CD14-positive monocyte (primary cell): ENCODE measurements at regions not wholly inside any gene's neighbourhood (a gene's known extent, or its start where the extent isn't known, plus 50 kb on each side); places are given as distances from the start of the nearest gene placed in this dataset.

Source experiments
- DNase-seq, 3 donors: peaks; one replicate each; pipeline ENCODE4 v3.0.0-alpha.2; 2011 to 2022
- H2AFZ ChIP-seq: 2 replicates; pipeline ENCODE4 v1.6.0; 2012; ENCODE audit warnings: mild to moderate bottlenecking, low read depth, low read length, inconsistent platforms; ENCODE audit not compliant: insufficient read depth, poor library complexity, severe bottlenecking
- H3K27ac ChIP-seq, 2 donors: 1 replicate in 1 of 2; 2 replicates in 1 of 2; pipeline ENCODE4 v1.5.1; 2012 to 2013; ENCODE audit warnings: low read length in 2 of 2, control low read depth in 1 of 2, inconsistent platforms in 1 of 2, low read depth in 1 of 2, mild to moderate bottlenecking in 1 of 2
- H3K27me3 ChIP-seq, 2 donors: one replicate each; pipeline versions ENCODE4 v1.6.0 to v1.6.1; 2011 to 2013; ENCODE audit warnings: low read length in 2 of 2; ENCODE audit not compliant: control insufficient read depth in 2 of 2, insufficient read depth in 2 of 2
- H3K36me3 ChIP-seq, 2 donors: replicated peaks in 1 of 2; 1 replicate in 1 of 2; 2 replicates in 1 of 2; pipeline versions ENCODE4 v1.5.1 to v1.6.1; 2012 to 2013; ENCODE audit warnings: low read length in 2 of 2, control low read depth in 1 of 2, inconsistent platforms in 1 of 2, mild to moderate bottlenecking in 1 of 2; ENCODE audit not compliant: insufficient read depth in 2 of 2, control insufficient read depth in 1 of 2
- H3K4me1 ChIP-seq, 2 donors: 1 replicate in 1 of 2; 2 replicates in 1 of 2; pipeline versions ENCODE4 v1.5.1 to v1.6.1; 2012 to 2013; ENCODE audit warnings: low read length in 2 of 2, control low read depth in 1 of 2, inconsistent platforms in 1 of 2, mild to moderate bottlenecking in 1 of 2, moderate library complexity in 1 of 2; ENCODE audit not compliant: insufficient read depth in 2 of 2, control insufficient read depth in 1 of 2
- H3K4me2 ChIP-seq: replicated peaks from 2 replicates; pipeline ENCODE3; 2012; ENCODE audit warnings: low read length, moderate library complexity, mild to moderate bottlenecking; ENCODE audit not compliant: poor library complexity, severe bottlenecking; ENCODE audit errors: extremely low read depth
- H3K4me3 ChIP-seq, 3 experiments: fragments of 200-600 bp in 1 of 3; sonication (generic) in 1 of 3; replicated peaks in 1 of 3; 1 replicate in 2 of 3; 2 replicates in 1 of 3; pipeline ENCODE4 v1.5.1; 2011 to 2013; ENCODE audit warnings: low read length in 3 of 3, mild to moderate bottlenecking in 3 of 3, control low read depth in 2 of 3, low read depth in 2 of 3, inconsistent platforms in 1 of 3, moderate library complexity in 1 of 3
- H3K79me2 ChIP-seq: 2 replicates; pipeline ENCODE4 v1.6.0; 2012; ENCODE audit warnings: mild to moderate bottlenecking, control low read depth, inconsistent platforms, low read length, moderate library complexity; ENCODE audit not compliant: insufficient read depth
- H3K9ac ChIP-seq: 2 replicates; pipeline ENCODE4 v1.6.0; 2017; ENCODE audit warnings: low read length, mild to moderate bottlenecking; ENCODE audit not compliant: insufficient read depth, poor library complexity, severe bottlenecking
- H3K9me3 ChIP-seq, 2 donors: replicated peaks in 1 of 2; 1 replicate in 1 of 2; 2 replicates in 1 of 2; pipeline versions ENCODE4 v1.5.1 to v1.6.1; 2012 to 2013; ENCODE audit warnings: low read length in 2 of 2, control low read depth in 1 of 2; ENCODE audit not compliant: control insufficient read depth in 1 of 2, insufficient read depth in 1 of 2
- H4K20me1 ChIP-seq: 2 replicates; pipeline ENCODE4 v1.6.0; 2012; ENCODE audit warnings: mild to moderate bottlenecking, low read length, control low read depth, moderate library complexity; ENCODE audit not compliant: insufficient read depth
- H3K27ac Mint-ChIP-seq, 7 donors: one replicate each; pipeline ENCODE4 v1.8.0; 2020; ENCODE audit warnings: mild to moderate bottlenecking in 7 of 7, mixed read lengths in 7 of 7, moderate library complexity in 6 of 7, inconsistent platforms in 2 of 7
- H3K27me3 Mint-ChIP-seq, 3 donors: one replicate each; pipeline ENCODE4 v1.8.0; 2021 to 2022; ENCODE audit warnings: low read depth in 3 of 3, mild to moderate bottlenecking in 3 of 3, mixed read lengths in 3 of 3, moderate library complexity in 3 of 3, inconsistent platforms in 1 of 3
- H3K36me3 Mint-ChIP-seq, 2 donors: one replicate each; pipeline ENCODE4 v1.8.0; 2020; ENCODE audit warnings: mixed read lengths in 2 of 2, inconsistent platforms in 1 of 2, mild to moderate bottlenecking in 1 of 2
- H3K4me1 Mint-ChIP-seq: one replicate; pipeline ENCODE4 v1.8.0; 2020; ENCODE audit warnings: mild to moderate bottlenecking, mixed read lengths
- H3K4me3 Mint-ChIP-seq, 2 donors: one replicate each; pipeline ENCODE4 v1.8.0; 2020; ENCODE audit warnings: mild to moderate bottlenecking in 2 of 2, mixed read lengths in 2 of 2, moderate library complexity in 1 of 2
- H3K9me3 Mint-ChIP-seq, 7 donors: one replicate each; pipeline ENCODE4 v1.8.0; 2020 to 2022; ENCODE audit warnings: mixed read lengths in 7 of 7, mild to moderate bottlenecking in 6 of 7, moderate library complexity in 6 of 7, inconsistent platforms in 2 of 7
- WGBS: methylation state at CpG from one replicate; pipeline ENCODE4 v1.1.5; 2013; ENCODE audit warnings: missing lambda C conversion rate; ENCODE audit not compliant: insufficient coverage; 5-methylcytosine and 5-hydroxymethylcytosine counted together
- intact Hi-C, 2 donors: fragments of 100-400 bp; cut with micrococcal nuclease; formaldehyde crosslinking; loops; one replicate each; pipeline versions ENCODE4 v1.15.0 to v1.15.1; 2023
- TF ChIP-seq, protein P1 (sequence below): fragments of 200-600 bp; IDR thresholded peaks from one replicate; pipeline ENCODE4 v1.8.0; 2022; ENCODE audit warnings: antibody characterized with exemption, mild to moderate bottlenecking

DNA sequence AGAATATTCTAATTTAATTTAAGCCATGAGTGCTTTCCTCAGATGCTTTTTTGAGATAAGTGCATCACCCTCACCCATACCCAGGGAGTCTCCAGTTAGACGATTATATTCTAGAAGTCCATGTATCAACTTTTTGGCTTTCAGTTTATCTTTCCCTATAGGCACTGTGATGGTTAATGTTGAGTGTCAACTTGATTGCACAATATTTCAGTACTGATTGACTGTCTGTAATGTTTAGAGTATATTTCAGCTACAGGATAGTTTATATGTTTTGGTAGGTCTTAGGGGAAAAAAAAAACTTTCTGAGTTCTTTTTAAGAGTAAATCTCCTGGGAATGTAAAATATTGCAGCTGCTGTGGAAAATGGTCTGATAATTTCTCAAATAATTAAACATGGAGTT is 535.4 kb downstream of the ADRA2A start:
- Histone ChIP-seq H3K9ac (no peak overlapping the region), H3K27me3 (no peaks in the 10 kb centered on the region), H3K36me3 (no peaks in the 10 kb centered on the region), H4K20me1 (no peaks in the 10 kb centered on the region), H3K4me1 (no peaks in the 10 kb centered on the region), H3K4me3 (no peak overlapping the region), H3K4me2 (no peak overlapping the region), H2AFZ (no peak overlapping the region), H3K9me3 (no peaks in the 10 kb centered on the region), H3K27ac (no peak overlapping the region), H3K79me2 (no peaks in the 10 kb centered on the region)
- intact Hi-C loops, result no loop called here
- Mint-ChIP-seq H3K4me3 (no peak overlapping the region), H3K27ac (no peak overlapping the region), H3K36me3 (no peaks in the 10 kb centered on the region), H3K9me3 (peaks cover 0 to 3% (median 2%) of the 10 kb centered on the region in 7 donors), H3K27me3 (no peaks in the 10 kb centered on the region), H3K4me1 (no peaks in the 10 kb centered on the region)
- no peak for DNase-seq
- TF ChIP-seq, protein P1, sequence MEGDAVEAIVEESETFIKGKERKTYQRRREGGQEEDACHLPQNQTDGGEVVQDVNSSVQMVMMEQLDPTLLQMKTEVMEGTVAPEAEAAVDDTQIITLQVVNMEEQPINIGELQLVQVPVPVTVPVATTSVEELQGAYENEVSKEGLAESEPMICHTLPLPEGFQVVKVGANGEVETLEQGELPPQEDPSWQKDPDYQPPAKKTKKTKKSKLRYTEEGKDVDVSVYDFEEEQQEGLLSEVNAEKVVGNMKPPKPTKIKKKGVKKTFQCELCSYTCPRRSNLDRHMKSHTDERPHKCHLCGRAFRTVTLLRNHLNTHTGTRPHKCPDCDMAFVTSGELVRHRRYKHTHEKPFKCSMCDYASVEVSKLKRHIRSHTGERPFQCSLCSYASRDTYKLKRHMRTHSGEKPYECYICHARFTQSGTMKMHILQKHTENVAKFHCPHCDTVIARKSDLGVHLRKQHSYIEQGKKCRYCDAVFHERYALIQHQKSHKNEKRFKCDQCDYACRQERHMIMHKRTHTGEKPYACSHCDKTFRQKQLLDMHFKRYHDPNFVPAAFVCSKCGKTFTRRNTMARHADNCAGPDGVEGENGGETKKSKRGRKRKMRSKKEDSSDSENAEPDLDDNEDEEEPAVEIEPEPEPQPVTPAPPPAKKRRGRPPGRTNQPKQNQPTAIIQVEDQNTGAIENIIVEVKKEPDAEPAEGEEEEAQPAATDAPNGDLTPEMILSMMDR, result no peak
- no CpG with 5 or more reads among the region's 1 CpG for WGBS

DNA sequence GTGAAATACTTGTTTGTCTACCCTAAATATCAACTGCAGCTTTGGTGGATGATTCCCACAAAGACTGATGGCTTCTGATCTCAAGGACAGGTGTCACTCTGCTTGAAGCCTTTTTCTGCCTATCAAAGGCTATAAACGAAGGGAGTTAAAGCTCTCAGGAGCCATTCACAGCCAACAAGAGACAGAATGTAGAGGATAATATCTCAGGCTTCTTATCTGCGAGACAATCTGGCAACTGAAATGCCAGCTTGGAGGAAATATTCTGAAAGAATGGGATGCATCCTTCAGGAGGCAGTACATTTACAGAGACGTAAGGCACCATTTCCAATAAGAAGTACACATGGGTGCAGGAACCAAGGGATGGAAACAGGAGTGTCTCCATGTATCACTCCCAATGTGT is 549.4 kb downstream of the GPAM start:
- Mint-ChIP-seq H3K9me3 (peaks cover 4 to 20% (median 17%) of the 10 kb centered on the region in 7 donors), H3K4me1 (no peaks in the 10 kb centered on the region), H3K27ac (no peak overlapping the region), H3K27me3 (peaks cover 0 to under 1% (median 0%) of the 10 kb centered on the region in 3 donors), H3K36me3 (no peaks in the 10 kb centered on the region), H3K4me3 (no peak overlapping the region)
- H4K20me1 ChIP-seq, result no peaks in the 10 kb centered on the region
- H3K4me2 ChIP-seq, result no peak overlapping the region
- H3K27me3 ChIP-seq, result no peaks in the 10 kb centered on the region
- H3K9ac ChIP-seq, result no peak overlapping the region
- H3K79me2 ChIP-seq, result no peaks in the 10 kb centered on the region
- no peak overlapping the region for H3K27ac ChIP-seq
- no peak overlapping the region for H3K4me3 ChIP-seq
- peaks cover 0 to 7% of the 10 kb centered on the region in 2 donors for H3K9me3 ChIP-seq
- H2AFZ ChIP-seq, result no peak overlapping the region
- intact Hi-C loops, result no loop called here
- no peaks in the 10 kb centered on the region for H3K36me3 ChIP-seq
- DNase-seq, result no peak
- TF ChIP-seq, protein P1, result no peak
- H3K4me1 ChIP-seq, result no peaks in the 10 kb centered on the region
- WGBS, result no CpG with 5 or more reads among the region's 3 CpGs
